ENCODE measurements at regions not wholly inside any gene's neighbourhood (a gene's known extent, or its start where the extent isn't known, plus 50 kb on each side); places are given as distances from the start of the nearest gene placed in this dataset.

DNA sequence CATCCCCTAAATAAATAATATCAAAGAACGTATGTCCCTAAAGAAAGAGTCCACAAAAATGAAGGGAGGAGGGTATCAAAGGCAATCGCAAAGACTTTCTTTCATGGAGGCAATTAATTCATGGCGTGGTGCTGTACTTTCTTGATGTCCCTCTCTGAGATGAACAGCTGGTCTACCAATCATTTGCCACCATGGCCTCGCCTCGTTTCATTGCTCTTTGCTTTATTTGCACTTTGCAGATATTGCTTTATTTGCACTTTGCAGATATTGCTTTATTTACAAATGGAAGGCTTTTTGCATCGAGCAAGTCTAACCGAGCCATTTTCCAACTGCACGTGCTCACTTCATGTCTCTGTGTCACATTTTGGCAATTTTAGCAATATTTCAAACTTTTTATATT lies 104.0 kb upstream of the PTCH1 start:
- H3K27ac Mint-ChIP-seq (ENCODE audit: unreplicated experiment), result no peak overlapping the region
- BruUV-seq (replicated peaks), result no TSS peak
- peaks cover 55% of the 10 kb centered on the region for H3K27me3 Mint-ChIP-seq (ENCODE audit: unreplicated experiment)
- CTCF ChIA-PET, result no interaction called here
- H3K9me3 Mint-ChIP-seq (ENCODE audit: low read depth, unreplicated experiment), result no peaks in the 10 kb centered on the region
- no peak for DNase-seq
- no peak overlapping the region for H3K4me3 Mint-ChIP-seq (ENCODE audit: low read depth, unreplicated experiment)
- no peaks in the 10 kb centered on the region for H3K36me3 Mint-ChIP-seq (ENCODE audit: insufficient read depth, unreplicated experiment)
- H3K4me1 Mint-ChIP-seq (ENCODE audit: low read depth, unreplicated experiment), result no peaks in the 10 kb centered on the region
- intact Hi-C loops (cut with micrococcal nuclease; ENCODE audit: unreplicated experiment), result no loop called here
- TF ChIP-seq, protein P1, sequence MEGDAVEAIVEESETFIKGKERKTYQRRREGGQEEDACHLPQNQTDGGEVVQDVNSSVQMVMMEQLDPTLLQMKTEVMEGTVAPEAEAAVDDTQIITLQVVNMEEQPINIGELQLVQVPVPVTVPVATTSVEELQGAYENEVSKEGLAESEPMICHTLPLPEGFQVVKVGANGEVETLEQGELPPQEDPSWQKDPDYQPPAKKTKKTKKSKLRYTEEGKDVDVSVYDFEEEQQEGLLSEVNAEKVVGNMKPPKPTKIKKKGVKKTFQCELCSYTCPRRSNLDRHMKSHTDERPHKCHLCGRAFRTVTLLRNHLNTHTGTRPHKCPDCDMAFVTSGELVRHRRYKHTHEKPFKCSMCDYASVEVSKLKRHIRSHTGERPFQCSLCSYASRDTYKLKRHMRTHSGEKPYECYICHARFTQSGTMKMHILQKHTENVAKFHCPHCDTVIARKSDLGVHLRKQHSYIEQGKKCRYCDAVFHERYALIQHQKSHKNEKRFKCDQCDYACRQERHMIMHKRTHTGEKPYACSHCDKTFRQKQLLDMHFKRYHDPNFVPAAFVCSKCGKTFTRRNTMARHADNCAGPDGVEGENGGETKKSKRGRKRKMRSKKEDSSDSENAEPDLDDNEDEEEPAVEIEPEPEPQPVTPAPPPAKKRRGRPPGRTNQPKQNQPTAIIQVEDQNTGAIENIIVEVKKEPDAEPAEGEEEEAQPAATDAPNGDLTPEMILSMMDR (IDR thresholded peaks at IDR 0.05; ENCODE audit: unreplicated experiment), result no peak

DNA sequence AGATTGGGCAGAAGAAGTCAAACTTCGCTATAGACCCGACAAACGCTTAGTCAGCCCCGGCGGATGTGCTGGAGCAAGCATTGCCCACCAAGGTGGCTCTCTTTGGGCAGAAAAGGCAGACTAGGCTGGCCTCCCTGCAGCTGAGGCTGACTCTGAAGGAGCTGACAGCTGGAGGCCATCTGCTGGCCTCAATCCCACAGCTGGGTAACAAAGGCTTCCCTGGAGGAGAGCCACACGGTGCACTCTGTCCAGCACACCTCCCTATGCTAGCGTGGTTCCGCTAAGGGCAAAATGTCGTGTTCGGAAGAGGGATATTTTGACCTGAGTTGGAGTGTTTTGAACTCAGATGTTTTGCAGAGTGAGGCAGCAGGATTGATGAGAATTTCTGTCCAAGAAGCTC lies 103.5 kb upstream of the PTCH1 start:
- no peaks in the 10 kb centered on the region for H3K9me3 Mint-ChIP-seq (ENCODE audit: low read depth, unreplicated experiment)
- intact Hi-C loops (cut with micrococcal nuclease; ENCODE audit: unreplicated experiment), result no loop called here
- H3K4me1 Mint-ChIP-seq (ENCODE audit: low read depth, unreplicated experiment), result no peaks in the 10 kb centered on the region
- CTCF ChIA-PET, result no interaction called here
- H3K4me3 Mint-ChIP-seq (ENCODE audit: low read depth, unreplicated experiment), result no peak overlapping the region
- no TSS peak for BruUV-seq (replicated peaks)
- H3K27ac Mint-ChIP-seq (ENCODE audit: unreplicated experiment), result no peak overlapping the region
- H3K27me3 Mint-ChIP-seq (ENCODE audit: unreplicated experiment), result peaks cover 59% of the 10 kb centered on the region
- no peaks in the 10 kb centered on the region for H3K36me3 Mint-ChIP-seq (ENCODE audit: insufficient read depth, unreplicated experiment)
- no peak for DNase-seq
- TF ChIP-seq, protein P1 (IDR thresholded peaks at IDR 0.05; ENCODE audit: unreplicated experiment), result no peak

DNA sequence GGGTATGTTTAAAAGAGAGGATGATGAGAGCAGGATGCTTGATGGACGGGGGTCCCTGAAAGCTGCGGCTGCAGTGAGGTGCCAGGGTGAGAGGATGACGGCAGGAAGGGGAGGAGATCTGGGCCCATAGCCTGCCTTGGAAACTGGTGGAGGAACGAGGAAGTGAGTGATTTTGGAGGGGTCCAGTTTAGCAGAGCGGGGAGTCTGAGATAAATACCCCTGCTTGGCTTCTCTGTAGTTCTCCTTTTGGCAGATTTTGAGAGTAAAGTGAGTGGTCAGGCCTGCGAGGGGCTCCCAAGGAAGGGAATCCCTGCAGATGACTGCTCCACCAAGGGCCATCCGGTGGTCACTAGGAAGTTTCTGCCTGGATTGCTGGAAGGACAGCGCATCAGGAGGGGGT lies 98.5 kb upstream of the PTCH1 start:
- Mint-ChIP-seq H3K4me1 (ENCODE audit: low read depth, unreplicated experiment) (no peaks in the 10 kb centered on the region), H3K36me3 (ENCODE audit: insufficient read depth, unreplicated experiment) (no peaks in the 10 kb centered on the region), H3K9me3 (ENCODE audit: low read depth, unreplicated experiment) (no peaks in the 10 kb centered on the region), H3K27me3 (ENCODE audit: unreplicated experiment) (peaks cover 31% of the 10 kb centered on the region), H3K27ac (ENCODE audit: unreplicated experiment) (no peak overlapping the region), H3K4me3 (ENCODE audit: low read depth, unreplicated experiment) (no peak overlapping the region)
- CTCF ChIA-PET, result no interaction called here
- BruUV-seq (replicated peaks), result no TSS peak
- intact Hi-C loops (cut with micrococcal nuclease; ENCODE audit: unreplicated experiment), result no loop called here
- TF ChIP-seq, protein P1 (IDR thresholded peaks at IDR 0.05; ENCODE audit: unreplicated experiment), result no peak
- no peak for DNase-seq

DNA sequence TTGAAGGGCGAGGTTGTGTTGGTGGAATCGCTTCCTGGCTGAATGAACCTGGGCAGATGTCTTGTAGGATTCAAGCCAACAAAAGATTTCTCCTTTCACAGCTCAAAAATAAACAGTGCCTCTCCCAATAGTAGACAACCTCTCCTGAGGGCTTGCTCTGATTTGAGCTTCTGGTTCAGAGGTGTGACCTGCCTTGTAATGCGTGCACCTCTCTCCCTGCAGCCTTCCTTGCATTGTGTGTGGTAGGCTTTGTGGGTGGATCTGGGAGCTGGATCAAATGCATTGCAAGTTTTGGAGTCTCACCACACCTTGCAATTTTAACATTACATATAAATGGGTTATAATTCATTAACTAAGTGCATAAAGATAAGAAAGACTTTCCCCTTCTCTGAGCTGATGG lies 96.9 kb upstream of the PTCH1 start:
- Mint-ChIP-seq H3K4me3 (ENCODE audit: low read depth, unreplicated experiment) (no peak overlapping the region), H3K9me3 (ENCODE audit: low read depth, unreplicated experiment) (no peaks in the 10 kb centered on the region), H3K4me1 (ENCODE audit: low read depth, unreplicated experiment) (no peaks in the 10 kb centered on the region), H3K27me3 (ENCODE audit: unreplicated experiment) (peaks cover 30% of the 10 kb centered on the region), H3K27ac (ENCODE audit: unreplicated experiment) (no peak overlapping the region), H3K36me3 (ENCODE audit: insufficient read depth, unreplicated experiment) (no peaks in the 10 kb centered on the region)
- intact Hi-C loops (cut with micrococcal nuclease; ENCODE audit: unreplicated experiment), result no loop called here
- BruUV-seq (replicated peaks), result no TSS peak
- no peak for DNase-seq
- CTCF ChIA-PET, result no interaction called here
- TF ChIP-seq, protein P1 (IDR thresholded peaks at IDR 0.05; ENCODE audit: unreplicated experiment), result no peak

DNA sequence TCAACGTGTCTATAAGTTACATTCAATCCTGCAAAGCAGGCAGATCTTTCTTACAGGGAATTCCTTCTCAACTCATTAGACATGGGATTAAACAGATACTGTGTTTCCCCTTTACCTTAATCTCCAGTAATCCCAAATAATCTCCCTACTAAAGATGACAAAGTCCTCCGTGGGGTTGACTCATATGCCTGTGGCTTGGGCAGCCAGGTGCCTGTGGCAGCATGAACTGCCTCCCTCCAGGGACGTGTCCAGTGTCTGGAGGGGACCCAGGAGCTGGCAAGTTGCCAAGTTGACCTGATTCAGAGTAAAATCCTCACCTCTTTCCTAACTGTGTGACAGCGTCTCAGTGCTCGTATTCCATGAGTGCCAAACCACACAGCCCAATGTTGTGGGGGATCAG lies 94.6 kb upstream of the PTCH1 start:
- CTCF ChIA-PET, result no interaction called here
- intact Hi-C loops (cut with micrococcal nuclease; ENCODE audit: unreplicated experiment), result no loop called here
- H3K4me1 Mint-ChIP-seq (ENCODE audit: low read depth, unreplicated experiment), result no peaks in the 10 kb centered on the region
- TF ChIP-seq, protein P1 (IDR thresholded peaks at IDR 0.05; ENCODE audit: unreplicated experiment), result no peak
- no TSS peak for BruUV-seq (replicated peaks)
- no peak overlapping the region for H3K4me3 Mint-ChIP-seq (ENCODE audit: low read depth, unreplicated experiment)
- DNase-seq, result no peak
- H3K9me3 Mint-ChIP-seq (ENCODE audit: low read depth, unreplicated experiment), result no peaks in the 10 kb centered on the region
- peaks cover 7% of the 10 kb centered on the region for H3K27me3 Mint-ChIP-seq (ENCODE audit: unreplicated experiment)
- H3K36me3 Mint-ChIP-seq (ENCODE audit: insufficient read depth, unreplicated experiment), result no peaks in the 10 kb centered on the region
- H3K27ac Mint-ChIP-seq (ENCODE audit: unreplicated experiment), result no peak overlapping the region

Measured in Calu3 (cell line).